DND-41 (cell line): ENCODE measurements at regions not wholly inside any gene's neighbourhood (a gene's known extent, or its start where the extent isn't known, plus 50 kb on each side); places are given as distances from the start of the nearest gene placed in this dataset.

Experiments
- ATAC-seq: fragments of 200-7000 bp; cut with Tn5 transposase; 3 replicates; pipeline ENCODE4 v1.9.1; 2021; ENCODE audit warnings: low read depth; ENCODE audit not compliant: insufficient read depth
- DNase-seq: peaks from one replicate; pipeline ENCODE4 v3.0.0-alpha.2; 2020
- H2AFZ ChIP-seq: 2 replicates; pipeline ENCODE4 v1.6.0; 2012; ENCODE audit warnings: low read depth, low read length
- H3K27ac ChIP-seq: 2 replicates; pipeline ENCODE4 v1.5.1; 2012; ENCODE audit warnings: low read length, inconsistent platforms
- H3K27me3 ChIP-seq: fragments of 200-600 bp; sonication (generic); 2 replicates; pipeline ENCODE4 v1.6.0; 2012; ENCODE audit warnings: low read length, mild to moderate bottlenecking, inconsistent platforms; ENCODE audit not compliant: insufficient read depth, poor library complexity
- H3K36me3 ChIP-seq: 2 replicates; pipeline ENCODE4 v1.5.1; 2012; ENCODE audit warnings: low read length, inconsistent platforms; ENCODE audit not compliant: insufficient read depth
- H3K4me1 ChIP-seq: 2 replicates; pipeline ENCODE4 v1.5.1; 2012; ENCODE audit warnings: mild to moderate bottlenecking, low read length; ENCODE audit not compliant: insufficient read depth
- H3K4me2 ChIP-seq: 2 replicates; pipeline ENCODE4 v1.6.0; 2012; ENCODE audit warnings: mild to moderate bottlenecking, moderate library complexity, low read length, inconsistent platforms; ENCODE audit not compliant: insufficient read depth
- H3K4me3 ChIP-seq, 2 experiments: fragments of 200-600 bp in 1 of 2; shearing (Covaris generic) in 1 of 2; 2 replicates each; pipeline ENCODE4 v1.5.1; 2012 to 2016; ENCODE audit warnings: inconsistent platforms in 2 of 2, low read length in 2 of 2, mild to moderate bottlenecking in 2 of 2, low read depth in 1 of 2, moderate library complexity in 1 of 2
- H3K79me2 ChIP-seq: 2 replicates; pipeline ENCODE4 v1.6.0; 2012; ENCODE audit warnings: low read length, inconsistent platforms; ENCODE audit not compliant: insufficient read depth
- H3K9ac ChIP-seq: 2 replicates; pipeline ENCODE4 v1.6.0; 2012; ENCODE audit warnings: low read depth, mild to moderate bottlenecking, inconsistent platforms, low read length, moderate library complexity
- H3K9me3 ChIP-seq: 2 replicates; pipeline ENCODE4 v1.5.1; 2012; ENCODE audit warnings: low read length, moderate library complexity, mild to moderate bottlenecking, inconsistent platforms; ENCODE audit not compliant: insufficient read depth, severe bottlenecking
- H4K20me1 ChIP-seq: 2 replicates; pipeline ENCODE4 v1.6.0; 2012; ENCODE audit warnings: low read length; ENCODE audit not compliant: insufficient read depth
- CTCF ChIP-seq: IDR thresholded peaks from 2 replicates; pipeline ENCODE4 v1.5.1; 2012; ENCODE audit warnings: borderline replicate concordance, low read length, moderate library complexity, mild to moderate bottlenecking; ENCODE audit not compliant: poor library complexity, severe bottlenecking; ENCODE audit errors: extremely low read depth
- EZH2 ChIP-seq: IDR thresholded peaks from 3 replicates; pipeline ENCODE4 v1.6.1; 2012; ENCODE audit warnings: borderline replicate concordance, low read depth, mild to moderate bottlenecking, moderate library complexity, low read length, inconsistent platforms; ENCODE audit not compliant: severe bottlenecking

GRCh38 chr2:185484602-185485001 lies 254.0 kb upstream of the FSIP2 start:
- H3K9me3 ChIP-seq = no peaks in the 10 kb centered on the region
- no peaks in the 10 kb centered on the region for H3K36me3 ChIP-seq
- H3K4me1 ChIP-seq = no peaks in the 10 kb centered on the region
- H3K79me2 ChIP-seq = no peaks in the 10 kb centered on the region
- no peak overlapping the region for H3K27ac ChIP-seq
- no peak overlapping the region for H2AFZ ChIP-seq
- H3K9ac ChIP-seq = no peak overlapping the region
- no peaks in the 10 kb centered on the region for H3K27me3 ChIP-seq
- no peaks in the 10 kb centered on the region for H4K20me1 ChIP-seq
- TF ChIP-seq CTCF (no peak), EZH2 (no peak)
- no peak overlapping the region for H3K4me2 ChIP-seq
- H3K4me3 ChIP-seq = no peak overlapping the region
- DNase-seq (no peak), ATAC-seq (no peak)

- Histone ChIP-seq H3K4me2 (no peak overlapping the region), H3K27me3 (no peaks in the 10 kb centered on the region), H3K79me2 (no peaks in the 10 kb centered on the region), H3K9me3 (no peaks in the 10 kb centered on the region), H3K27ac (no peak overlapping the region), H4K20me1 (no peaks in the 10 kb centered on the region), H3K4me1 (no peaks in the 10 kb centered on the region), H3K9ac (no peak overlapping the region), H3K36me3 (no peaks in the 10 kb centered on the region), H3K4me3 (no peak overlapping the region), H2AFZ (no peak overlapping the region)
- ATAC-seq (no peak), DNase-seq (no peak)
- TF ChIP-seq CTCF (no peak), EZH2 (no peak)
Measured at GRCh38 chr2:185502351-185502750, 236.3 kb upstream of the FSIP2 start.

GRCh38 chr2:185507719-185508118 lies 230.9 kb upstream of the FSIP2 start:
- Histone ChIP-seq H3K79me2 (no peaks in the 10 kb centered on the region), H3K4me2 (no peak overlapping the region), H3K4me1 (no peaks in the 10 kb centered on the region), H4K20me1 (no peaks in the 10 kb centered on the region), H3K9ac (no peak overlapping the region), H3K36me3 (no peaks in the 10 kb centered on the region), H3K4me3 (no peak overlapping the region), H3K9me3 (no peaks in the 10 kb centered on the region), H2AFZ (no peak overlapping the region), H3K27me3 (no peaks in the 10 kb centered on the region), H3K27ac (no peak overlapping the region)
- TF ChIP-seq EZH2 (no peak), CTCF (no peak)
- DNase-seq (no peak), ATAC-seq (no peak)

GRCh38 chr2:185510060-185510459 lies 228.5 kb upstream of the FSIP2 start:
- no peaks in the 10 kb centered on the region for H3K79me2 ChIP-seq
- H3K4me2 ChIP-seq = no peak overlapping the region
- no peaks in the 10 kb centered on the region for H4K20me1 ChIP-seq
- no peak overlapping the region for H2AFZ ChIP-seq
- DNase-seq (no peak), ATAC-seq (no peak)
- no peak overlapping the region for H3K4me3 ChIP-seq
- H3K9ac ChIP-seq = no peak overlapping the region
- H3K36me3 ChIP-seq = no peaks in the 10 kb centered on the region
- H3K27ac ChIP-seq = no peak overlapping the region
- no peaks in the 10 kb centered on the region for H3K27me3 ChIP-seq
- H3K9me3 ChIP-seq = no peaks in the 10 kb centered on the region
- no peak for TF ChIP-seq CTCF
- no peak for TF ChIP-seq EZH2
- no peaks in the 10 kb centered on the region for H3K4me1 ChIP-seq
